ENCODE measurements at regions not wholly inside any gene's neighbourhood (a gene's known extent, or its start where the extent isn't known, plus 50 kb on each side); places are given as distances from the start of the nearest gene placed in this dataset.

- Histone ChIP-seq H3K4me1 (ENCODE audit: control insufficient read depth in 2 of 2, insufficient read depth in 2 of 2, low read length in 2 of 2) (peaks cover 0 to 2% of the 10 kb centered on the region in 2 donors), H3K9me3 (ENCODE audit: control insufficient read depth in 2 of 2, insufficient read depth in 1 of 2, low read length in 1 of 2) (no peaks in the 10 kb centered on the region), H3K27me3 (ENCODE audit: control insufficient read depth in 2 of 2, insufficient read depth in 1 of 2, low read length in 1 of 2) (no peaks in the 10 kb centered on the region), H3K36me3 (ENCODE audit: control insufficient read depth in 2 of 2, insufficient read depth in 2 of 2, low read length in 1 of 2) (no peaks in the 10 kb centered on the region), H3K27ac (ENCODE audit: low read depth in 1 of 2, low read length in 1 of 2) (no peak overlapping the region), H3K4me3 (ENCODE audit: low read length in 2 of 2) (no peak overlapping the region)
- no peak for DNase-seq (ENCODE audit: low read depth in 6 of 9, low spot score in 9 of 9)
- WGBS = 95% methylated on average over 6 of the region's 6 CpGs
Measured at GRCh38 chr17:72503556-72503955, 382.7 kb downstream of the SOX9 start.

- no peaks in the 10 kb centered on the region for H3K9me3 ChIP-seq (ENCODE audit: control insufficient read depth in 2 of 2, insufficient read depth in 1 of 2, low read length in 1 of 2)
- no peak overlapping the region for H3K4me3 ChIP-seq (ENCODE audit: low read length in 2 of 2)
- no peaks in the 10 kb centered on the region for H3K27me3 ChIP-seq (ENCODE audit: control insufficient read depth in 2 of 2, insufficient read depth in 1 of 2, low read length in 1 of 2)
- H3K36me3 ChIP-seq (ENCODE audit: control insufficient read depth in 2 of 2, insufficient read depth in 2 of 2, low read length in 1 of 2) = no peaks in the 10 kb centered on the region
- H3K4me1 ChIP-seq (ENCODE audit: control insufficient read depth in 2 of 2, insufficient read depth in 2 of 2, low read length in 2 of 2) = peaks cover 0 to 2% of the 10 kb centered on the region in 2 donors
- no peak overlapping the region for H3K27ac ChIP-seq (ENCODE audit: low read depth in 1 of 2, low read length in 1 of 2)
- WGBS = 96% methylated on average over 4 of the region's 4 CpGs
- no peak for DNase-seq (ENCODE audit: low read depth in 6 of 9, low spot score in 9 of 9)
Measured at GRCh38 chr17:72504783-72505182, 384.0 kb downstream of the SOX9 start.

GRCh38 chr17:72506773-72507172 lies 386.0 kb downstream of the SOX9 start:
- 66% methylated on average over 12 of the region's 12 CpGs for WGBS
- no peak for DNase-seq (ENCODE audit: low read depth in 6 of 9, low spot score in 9 of 9)

GRCh38 chr17:72507370-72507769 lies 386.6 kb downstream of the SOX9 start:
- Histone ChIP-seq H3K4me3 (ENCODE audit: low read length in 2 of 2) (no peak overlapping the region), H3K27ac (ENCODE audit: low read depth in 1 of 2, low read length in 1 of 2) (no peak overlapping the region), H3K9me3 (ENCODE audit: control insufficient read depth in 2 of 2, insufficient read depth in 1 of 2, low read length in 1 of 2) (no peaks in the 10 kb centered on the region), H3K27me3 (ENCODE audit: control insufficient read depth in 2 of 2, insufficient read depth in 1 of 2, low read length in 1 of 2) (no peaks in the 10 kb centered on the region), H3K4me1 (ENCODE audit: control insufficient read depth in 2 of 2, insufficient read depth in 2 of 2, low read length in 2 of 2) (peaks cover 0 to 2% of the 10 kb centered on the region in 2 donors), H3K36me3 (ENCODE audit: control insufficient read depth in 2 of 2, insufficient read depth in 2 of 2, low read length in 1 of 2) (no peaks in the 10 kb centered on the region)
- 88% methylated on average over 7 of the region's 7 CpGs for WGBS
- DNase-seq (ENCODE audit: low read depth in 6 of 9, low spot score in 9 of 9) = no peak

More at GRCh38 chr17:72506773-72507172, 386.0 kb downstream of the SOX9 start:
- Histone ChIP-seq H3K27me3 (ENCODE audit: control insufficient read depth in 2 of 2, insufficient read depth in 1 of 2, low read length in 1 of 2) (no peaks in the 10 kb centered on the region), H3K4me3 (ENCODE audit: low read length in 2 of 2) (no peak overlapping the region), H3K27ac (ENCODE audit: low read depth in 1 of 2, low read length in 1 of 2) (no peak overlapping the region), H3K9me3 (ENCODE audit: control insufficient read depth in 2 of 2, insufficient read depth in 1 of 2, low read length in 1 of 2) (no peaks in the 10 kb centered on the region), H3K36me3 (ENCODE audit: control insufficient read depth in 2 of 2, insufficient read depth in 2 of 2, low read length in 1 of 2) (no peaks in the 10 kb centered on the region), H3K4me1 (ENCODE audit: control insufficient read depth in 2 of 2, insufficient read depth in 2 of 2, low read length in 2 of 2) (peaks cover 0 to 2% of the 10 kb centered on the region in 2 donors)

- WGBS = 72% methylated on average over 3 of the region's 3 CpGs
- Histone ChIP-seq H3K4me3 (ENCODE audit: low read length in 2 of 2) (no peak overlapping the region), H3K4me1 (ENCODE audit: control insufficient read depth in 2 of 2, insufficient read depth in 2 of 2, low read length in 2 of 2) (peaks cover 0 to 1% of the 10 kb centered on the region in 2 donors), H3K27me3 (ENCODE audit: control insufficient read depth in 2 of 2, insufficient read depth in 1 of 2, low read length in 1 of 2) (no peaks in the 10 kb centered on the region), H3K36me3 (ENCODE audit: control insufficient read depth in 2 of 2, insufficient read depth in 2 of 2, low read length in 1 of 2) (no peaks in the 10 kb centered on the region), H3K9me3 (ENCODE audit: control insufficient read depth in 2 of 2, insufficient read depth in 1 of 2, low read length in 1 of 2) (no peaks in the 10 kb centered on the region), H3K27ac (ENCODE audit: low read depth in 1 of 2, low read length in 1 of 2) (no peak overlapping the region)
- DNase-seq (ENCODE audit: low read depth in 6 of 9, low spot score in 9 of 9) = no peak
Measured at GRCh38 chr17:72510351-72511016, 389.7 kb downstream of the SOX9 start.

GRCh38 chr17:72511242-72511641 lies 390.4 kb downstream of the SOX9 start:
- H3K4me3 ChIP-seq (ENCODE audit: low read length in 2 of 2) = no peak overlapping the region
- H3K27ac ChIP-seq (ENCODE audit: low read depth in 1 of 2, low read length in 1 of 2) = no peak overlapping the region
- H3K36me3 ChIP-seq (ENCODE audit: control insufficient read depth in 2 of 2, insufficient read depth in 2 of 2, low read length in 1 of 2) = no peaks in the 10 kb centered on the region
- H3K27me3 ChIP-seq (ENCODE audit: control insufficient read depth in 2 of 2, insufficient read depth in 1 of 2, low read length in 1 of 2) = no peaks in the 10 kb centered on the region
- H3K9me3 ChIP-seq (ENCODE audit: control insufficient read depth in 2 of 2, insufficient read depth in 1 of 2, low read length in 1 of 2) = no peaks in the 10 kb centered on the region
- whole genome bisulfite sequencing = 94% methylated on average over 7 of the region's 7 CpGs
- peaks cover 0 to 4% of the 10 kb centered on the region in 2 donors for H3K4me1 ChIP-seq (ENCODE audit: control insufficient read depth in 2 of 2, insufficient read depth in 2 of 2, low read length in 2 of 2)
- DNase-seq (ENCODE audit: low read depth in 6 of 9, low spot score in 9 of 9) = no peak

- no peak overlapping the region for H3K27ac ChIP-seq (ENCODE audit: low read depth in 1 of 2, low read length in 1 of 2)
- peaks cover 0 to 4% of the 10 kb centered on the region in 2 donors for H3K4me1 ChIP-seq (ENCODE audit: control insufficient read depth in 2 of 2, insufficient read depth in 2 of 2, low read length in 2 of 2)
- H3K36me3 ChIP-seq (ENCODE audit: control insufficient read depth in 2 of 2, insufficient read depth in 2 of 2, low read length in 1 of 2) = no peaks in the 10 kb centered on the region
- WGBS = 86% methylated on average over 3 of the region's 3 CpGs
- H3K27me3 ChIP-seq (ENCODE audit: control insufficient read depth in 2 of 2, insufficient read depth in 1 of 2, low read length in 1 of 2) = peaks cover 0 to 3% of the 10 kb centered on the region in 2 donors
- no peak for DNase-seq (ENCODE audit: low read depth in 6 of 9, low spot score in 9 of 9)
- H3K9me3 ChIP-seq (ENCODE audit: control insufficient read depth in 2 of 2, insufficient read depth in 1 of 2, low read length in 1 of 2) = no peaks in the 10 kb centered on the region
- no peak overlapping the region for H3K4me3 ChIP-seq (ENCODE audit: low read length in 2 of 2)
Measured at GRCh38 chr17:72511874-72512273, 391.1 kb downstream of the SOX9 start.

GRCh38 chr17:72512649-72513556 lies 392.1 kb downstream of the SOX9 start:
- Histone ChIP-seq H3K9me3 (ENCODE audit: control insufficient read depth in 2 of 2, insufficient read depth in 1 of 2, low read length in 1 of 2) (no peaks in the 10 kb centered on the region), H3K36me3 (ENCODE audit: control insufficient read depth in 2 of 2, insufficient read depth in 2 of 2, low read length in 1 of 2) (no peaks in the 10 kb centered on the region), H3K27me3 (ENCODE audit: control insufficient read depth in 2 of 2, insufficient read depth in 1 of 2, low read length in 1 of 2) (peaks cover 0 to 6% of the 10 kb centered on the region in 2 donors), H3K27ac (ENCODE audit: low read depth in 1 of 2, low read length in 1 of 2) (no peak overlapping the region), H3K4me3 (ENCODE audit: low read length in 2 of 2) (no peak overlapping the region), H3K4me1 (ENCODE audit: control insufficient read depth in 2 of 2, insufficient read depth in 2 of 2, low read length in 2 of 2) (peaks cover 0 to 4% of the 10 kb centered on the region in 2 donors)
- no peak for DNase-seq (ENCODE audit: low read depth in 6 of 9, low spot score in 9 of 9)
- whole genome bisulfite sequencing = 83% methylated on average over 8 of the region's 8 CpGs

- Histone ChIP-seq H3K9me3 (ENCODE audit: control insufficient read depth in 2 of 2, insufficient read depth in 1 of 2, low read length in 1 of 2) (no peaks in the 10 kb centered on the region), H3K4me3 (ENCODE audit: low read length in 2 of 2) (no peak overlapping the region), H3K27me3 (ENCODE audit: control insufficient read depth in 2 of 2, insufficient read depth in 1 of 2, low read length in 1 of 2) (peaks cover 0 to 15% of the 10 kb centered on the region in 2 donors), H3K4me1 (ENCODE audit: control insufficient read depth in 2 of 2, insufficient read depth in 2 of 2, low read length in 2 of 2) (peaks cover 0 to 7% of the 10 kb centered on the region in 2 donors), H3K27ac (ENCODE audit: low read depth in 1 of 2, low read length in 1 of 2) (no peak overlapping the region), H3K36me3 (ENCODE audit: control insufficient read depth in 2 of 2, insufficient read depth in 2 of 2, low read length in 1 of 2) (no peaks in the 10 kb centered on the region)
- 95% methylated on average over 7 of the region's 7 CpGs for WGBS
- no peak for DNase-seq (ENCODE audit: low read depth in 6 of 9, low spot score in 9 of 9)
Measured at GRCh38 chr17:72514321-72514861, 393.6 kb downstream of the SOX9 start.

All from thymus (tissue), 11 donors.